GM21619 (cell line): ENCODE measurements at regions not wholly inside any gene's neighbourhood (a gene's known extent, or its start where the extent isn't known, plus 50 kb on each side); places are given as distances from the start of the nearest gene placed in this dataset.
A peak's percentile ranks its signal among the peaks of the same experiment; 100 is the strongest.

ENCODE experiments used
- ATAC-seq: cut with Tn5 transposase; IDR thresholded peaks from one replicate; pipeline ENCODE4 v1.9.1; 2021; ENCODE audit not compliant: unreplicated experiment

GRCh38 chr7:17158261-17158660, 140.2 kb upstream of the AHR start:
- no peak for ATAC-seq

- peak; percentile 90 for ATAC-seq
Measured at GRCh38 chr7:17159500-17160037, 138.9 kb upstream of the AHR start.

GRCh38 chr7:17166824-17167379, 131.6 kb upstream of the AHR start:
- peak; percentile 93 for ATAC-seq

- no peak for ATAC-seq
Measured at GRCh38 chr7:17168416-17168815, 130.0 kb upstream of the AHR start.

GRCh38 chr7:17171427-17171826, 127.0 kb upstream of the AHR start:
- ATAC-seq: no peak

GRCh38 chr7:17176371-17177032, 122.0 kb upstream of the AHR start:
- no peak for ATAC-seq

GRCh38 chr7:17178545-17178944, 119.9 kb upstream of the AHR start:
- no peak for ATAC-seq

- ATAC-seq: no peak
Measured at GRCh38 chr7:17181482-17181881, 117.0 kb upstream of the AHR start.

- no peak for ATAC-seq
Measured at GRCh38 chr7:17183630-17184328, 114.7 kb upstream of the AHR start.

GRCh38 chr7:17184805-17185689, 113.4 kb upstream of the AHR start:
- peak; percentile 28 for ATAC-seq

GRCh38 chr7:17185690-17186070, 112.8 kb upstream of the AHR start:
- ATAC-seq: peak; percentile 99

GRCh38 chr7:17186745-17187530, 111.5 kb upstream of the AHR start:
- ATAC-seq: no peak

GRCh38 chr7:17194656-17195055, 103.8 kb upstream of the AHR start:
- no peak for ATAC-seq

GRCh38 chr7:17195576-17195975, 102.9 kb upstream of the AHR start:
- ATAC-seq: peak; percentile 91

- no peak for ATAC-seq
Measured at GRCh38 chr7:17205910-17206309, 92.5 kb upstream of the AHR start.

GRCh38 chr7:17206349-17206905, 92.0 kb upstream of the AHR start:
- no peak for ATAC-seq

GRCh38 chr7:17207220-17207619, 91.2 kb upstream of the AHR start:
- no peak for ATAC-seq

GRCh38 chr7:17209101-17209500, 89.4 kb upstream of the AHR start:
- ATAC-seq: no peak

- ATAC-seq: no peak
Measured at GRCh38 chr7:17211307-17211836, 87.1 kb upstream of the AHR start.

- ATAC-seq: no peak
Measured at GRCh38 chr7:17212188-17212587, 86.3 kb upstream of the AHR start.
